Activated CD4-positive, alpha-beta T cell treated with anti-CD3 and anti-CD28 coated beads for 24 hours (primary cell): ENCODE measurements at regions not wholly inside any gene's neighbourhood (a gene's known extent, or its start where the extent isn't known, plus 50 kb on each side); places are given as distances from the start of the nearest gene placed in this dataset.
"Not testable (repeated sequence)": the region's sequence is repeated elsewhere in the genome, so short reads cannot be mapped to it uniquely, and the experiment has no call there.

ENCODE experiments used
- DNase-seq, 2 donors: peaks; one replicate each; pipeline ENCODE4 v3.0.0-alpha.2; 2020; ENCODE audit warnings: low read depth in 2 of 2

- DNase-seq, result no peak
Measured at GRCh38 chr2:129008881-129009554, 690.4 kb upstream of the HS6ST1 start.

DNA sequence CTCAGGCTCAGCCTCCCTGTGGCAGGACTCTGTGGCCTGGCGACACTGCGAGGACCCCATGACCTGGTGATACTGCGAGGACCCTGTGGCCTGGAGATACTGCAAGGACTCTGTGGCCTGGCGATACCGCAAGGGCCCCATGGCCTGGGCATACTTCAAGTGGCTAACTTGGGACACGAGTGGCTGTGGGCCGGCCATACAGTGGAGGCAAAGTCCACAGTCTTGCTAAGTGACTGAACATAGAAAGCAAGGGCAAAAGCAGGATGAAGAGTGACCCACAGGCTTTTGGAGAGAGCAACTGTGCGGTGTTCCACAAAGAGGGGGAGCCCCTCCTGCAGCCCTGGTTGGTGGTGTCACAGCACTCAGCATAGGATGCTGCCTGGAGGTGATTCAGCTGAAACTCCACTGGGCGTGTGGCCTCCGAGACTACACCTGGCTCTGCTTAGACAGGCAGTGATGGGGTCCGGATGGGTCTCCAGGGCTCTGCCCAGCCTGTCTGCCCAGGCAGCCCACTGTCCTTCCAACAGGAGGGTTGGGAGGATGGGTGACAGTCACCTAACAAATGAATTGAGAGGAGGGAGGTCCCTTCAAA lies 691.0 kb upstream of the HS6ST1 start:
- no peak for DNase-seq

DNA sequence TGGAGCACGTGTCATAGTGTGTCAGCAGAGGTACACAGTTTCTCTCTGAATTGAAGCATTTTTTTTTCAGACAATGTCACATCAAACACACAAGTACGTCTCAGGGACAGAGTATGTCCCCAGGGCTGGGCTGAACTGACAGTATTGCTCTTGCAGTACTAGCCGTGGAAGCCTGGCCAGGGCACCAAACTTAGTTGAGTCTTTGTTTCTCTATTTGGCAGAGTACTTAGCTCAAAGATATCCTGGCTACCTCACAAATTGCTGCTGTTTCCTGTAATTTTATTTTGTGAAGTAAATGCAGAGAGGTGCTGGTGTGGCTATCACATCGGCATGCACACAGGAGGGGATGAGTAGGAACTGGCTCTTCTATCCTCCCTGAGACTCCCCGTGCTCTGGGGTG lies 691.6 kb upstream of the HS6ST1 start:
- DNase-seq, result no peak

DNA sequence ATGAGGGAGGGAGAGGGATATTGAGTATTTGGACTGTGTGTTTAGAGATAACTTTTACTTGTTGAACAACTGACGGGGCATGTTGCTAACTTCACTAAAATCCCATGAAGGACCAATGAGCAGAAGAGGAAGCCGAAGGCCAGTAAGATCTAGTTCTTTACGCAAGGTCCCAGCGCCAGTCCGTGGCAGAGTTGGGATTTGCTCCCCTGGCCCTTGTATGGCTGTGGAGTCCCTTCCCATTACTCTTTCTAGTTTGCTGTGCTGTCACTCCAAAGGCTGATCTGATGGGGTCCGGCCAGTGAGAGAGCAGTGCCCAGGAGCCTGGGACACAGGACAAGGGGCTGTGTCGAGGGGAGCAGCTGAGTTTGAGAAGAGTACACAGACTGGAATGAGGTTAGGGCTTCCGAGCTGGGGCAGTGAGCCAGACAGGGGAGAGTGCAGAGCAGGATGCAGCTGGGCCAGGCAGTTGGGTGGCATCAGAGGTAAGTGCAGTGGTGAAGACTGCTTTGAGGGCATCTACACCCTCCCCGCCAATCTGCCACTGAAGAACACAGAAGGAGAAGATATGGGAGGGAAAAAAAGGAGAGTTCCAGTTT lies 692.9 kb upstream of the HS6ST1 start:
- DNase-seq, result no peak

DNA sequence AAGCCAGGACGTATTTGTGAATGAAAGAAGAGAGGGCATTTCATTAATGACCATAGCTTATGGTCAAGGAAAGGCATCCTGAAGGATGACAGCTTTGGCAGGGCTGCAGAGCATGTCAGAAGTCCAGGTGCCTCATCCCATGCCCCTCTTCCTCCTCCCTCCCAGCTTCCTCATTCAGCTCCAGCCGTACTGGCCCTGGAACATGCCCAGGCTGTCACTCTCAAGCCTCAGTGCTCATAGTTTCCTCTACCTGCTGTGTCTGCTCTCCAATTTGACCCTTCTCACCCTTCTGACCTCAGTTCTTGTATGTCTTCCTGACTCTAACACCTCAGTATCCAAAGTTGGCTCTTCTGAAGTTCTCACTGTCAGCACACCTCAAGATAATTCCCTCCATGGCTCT lies 695.8 kb upstream of the HS6ST1 start:
- DNase-seq, result no peak

DNA sequence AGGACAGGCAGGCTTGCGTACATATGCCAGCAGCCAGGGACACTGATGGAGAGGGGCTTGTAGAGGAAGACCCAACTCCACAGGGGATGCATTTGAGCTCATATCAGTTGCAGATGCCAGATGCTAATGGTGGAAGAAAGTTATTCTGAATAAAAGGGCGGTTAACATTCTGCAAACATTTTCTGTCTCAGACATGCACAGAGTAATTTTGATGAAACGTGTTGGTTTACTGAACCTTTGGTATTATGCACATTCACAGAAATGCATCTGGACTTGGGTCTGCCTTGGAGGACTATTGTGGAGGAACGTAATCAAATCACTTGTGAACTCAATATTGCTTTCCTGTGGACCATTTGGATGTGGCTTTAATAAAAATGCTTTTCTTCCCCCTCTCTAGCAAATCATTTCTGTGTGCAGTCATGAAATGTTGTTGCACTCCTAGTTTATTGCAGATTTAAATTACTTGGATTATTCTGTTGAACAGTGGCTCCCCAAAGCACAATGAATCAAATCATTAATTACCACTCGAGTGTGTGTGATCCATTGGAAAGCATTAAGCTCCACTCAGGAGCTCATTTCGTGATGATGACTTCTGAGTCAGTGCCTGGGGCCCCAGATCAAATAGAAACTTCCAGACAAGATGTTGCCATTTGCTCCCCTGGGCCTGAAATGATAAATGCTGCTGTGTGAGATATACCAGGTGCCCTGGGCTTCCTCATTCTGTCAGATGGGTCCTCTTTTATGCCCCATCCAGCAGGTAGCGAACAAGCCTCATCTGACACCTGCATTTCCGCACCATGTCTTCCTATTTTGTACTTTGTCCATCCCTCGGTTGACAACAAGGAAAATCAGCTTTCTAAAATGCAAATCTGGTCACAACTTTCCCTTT lies 697.0 kb upstream of the HS6ST1 start:
- DNase-seq, result no peak

- DNase-seq, result no peak
Measured at GRCh38 chr2:129016972-129017371, 698.3 kb upstream of the HS6ST1 start.

DNA sequence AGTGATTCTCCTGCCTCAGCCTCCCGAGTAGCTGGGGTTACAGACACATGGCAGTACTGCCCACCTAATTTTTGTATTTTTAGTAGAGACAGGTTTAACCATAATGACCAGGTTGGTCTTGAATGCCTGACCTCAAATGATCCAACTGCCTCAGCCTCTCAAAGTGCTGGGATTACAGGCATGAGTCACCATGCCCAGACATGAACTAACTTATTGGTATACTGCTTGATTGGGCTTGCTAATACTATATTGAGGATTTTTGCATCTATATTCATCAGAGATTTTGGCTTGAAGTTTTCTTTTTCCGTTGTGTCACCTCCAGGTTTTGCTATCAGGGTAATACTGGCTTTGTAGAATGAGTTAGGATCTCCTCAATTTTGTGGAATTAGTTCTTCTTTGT lies 706.1 kb upstream of the HS6ST1 start:
- DNase-seq, result no peak

GRCh38 chr2:129035992-129036391 lies 717.3 kb upstream of the HS6ST1 start:
- DNase-seq, result no peak

DNA sequence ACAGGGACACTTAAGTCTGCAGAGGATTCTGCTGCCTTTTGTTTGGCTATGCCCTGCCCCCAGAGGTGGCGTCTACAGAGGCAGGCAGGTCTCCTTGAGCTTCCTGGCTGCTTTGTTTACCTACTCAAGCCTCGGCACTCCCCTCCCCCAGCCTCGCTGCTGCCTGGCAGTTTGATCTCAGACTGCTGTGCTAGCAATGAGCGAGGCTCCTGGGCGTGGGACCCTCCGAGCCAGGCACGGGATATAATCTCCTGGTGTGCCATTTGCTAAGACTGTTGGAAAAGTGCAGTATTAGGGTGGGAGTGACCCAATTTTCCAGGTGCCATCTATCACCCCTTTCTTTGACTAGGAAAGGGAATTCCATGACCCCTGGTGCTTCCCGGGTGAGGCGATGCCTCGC lies 725.0 kb upstream of the HS6ST1 start:
- DNase-seq, result not testable (repeated sequence)

DNA sequence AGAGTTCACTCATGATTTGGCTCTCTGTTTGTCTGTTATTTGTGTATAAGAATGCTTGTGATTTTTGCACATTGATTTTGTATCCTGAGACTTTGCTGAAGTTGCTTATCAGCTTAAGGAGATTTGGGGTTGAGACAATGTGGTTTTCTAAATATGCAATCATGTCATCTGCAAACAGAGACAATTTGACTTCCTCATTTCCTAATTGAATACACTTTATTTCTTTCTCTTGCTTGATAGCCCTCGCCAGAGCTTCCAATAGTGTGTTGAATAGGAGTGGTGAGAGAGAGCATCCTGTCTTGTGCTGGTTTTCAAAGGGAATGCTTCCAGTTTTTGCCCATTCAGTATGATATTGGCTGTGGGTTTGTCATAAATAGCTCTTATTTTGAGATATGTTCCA lies 727.8 kb upstream of the HS6ST1 start:
- DNase-seq, result not testable (repeated sequence)

GRCh38 chr2:129050101-129050500 lies 731.4 kb upstream of the HS6ST1 start:
- no peak for DNase-seq

- no peak for DNase-seq
Measured at GRCh38 chr2:129055242-129055641, 736.6 kb upstream of the HS6ST1 start.

- no peak for DNase-seq
Measured at GRCh38 chr2:129055824-129056223, 737.2 kb upstream of the HS6ST1 start.

DNA sequence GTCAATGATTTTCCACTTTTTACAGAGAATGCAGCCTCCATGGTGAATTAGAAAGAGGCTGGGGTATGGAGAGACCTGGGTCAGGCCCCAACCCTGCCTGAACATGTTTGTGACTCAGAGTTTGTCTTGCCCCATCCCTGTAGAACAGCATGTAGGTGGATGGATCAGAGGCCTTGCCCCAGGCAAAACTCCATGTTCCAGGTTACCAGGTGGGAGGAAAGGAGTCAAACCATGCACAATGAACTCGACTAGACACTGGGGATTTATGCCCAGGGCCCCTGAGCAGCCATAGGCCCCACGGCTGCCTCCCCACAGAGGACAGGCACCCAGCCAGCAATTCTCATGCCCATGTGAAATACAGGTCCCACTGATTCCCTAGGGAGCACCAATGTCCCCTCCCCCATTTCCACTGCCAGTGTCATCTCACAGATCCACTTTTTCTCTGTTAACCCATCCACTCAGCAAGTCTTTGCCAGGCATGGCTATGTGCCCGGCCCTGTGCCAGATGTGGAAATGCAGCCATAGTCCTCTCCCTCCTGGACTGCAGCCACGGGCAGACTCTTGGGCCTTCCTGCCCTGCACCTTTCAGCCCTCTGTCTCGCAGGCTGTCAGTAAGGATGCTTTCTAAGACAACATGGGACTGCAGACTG lies 737.8 kb upstream of the HS6ST1 start:
- DNase-seq, result no peak

GRCh38 chr2:129056959-129057317 lies 738.3 kb upstream of the HS6ST1 start:
- DNase-seq, result no peak

DNA sequence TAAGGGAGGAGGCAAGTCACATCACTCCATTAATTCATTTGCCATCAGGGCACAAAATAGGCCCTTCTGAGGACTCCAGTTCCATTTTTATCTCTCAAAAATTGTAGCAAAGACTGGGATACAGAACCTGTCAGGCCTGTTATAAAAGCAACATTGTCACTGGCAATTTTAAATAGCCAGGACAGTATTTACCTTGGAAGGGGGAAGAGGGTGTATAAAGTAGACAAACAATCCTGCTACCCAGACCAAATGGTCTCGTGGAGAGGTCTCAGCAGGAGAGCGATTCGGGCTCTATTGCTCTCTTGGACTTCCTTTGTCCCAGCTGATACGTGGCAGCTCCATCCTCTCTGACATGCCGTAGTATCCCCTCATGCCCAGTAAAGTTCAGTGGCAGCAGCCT lies 740.3 kb upstream of the HS6ST1 start:
- DNase-seq, result no peak

DNA sequence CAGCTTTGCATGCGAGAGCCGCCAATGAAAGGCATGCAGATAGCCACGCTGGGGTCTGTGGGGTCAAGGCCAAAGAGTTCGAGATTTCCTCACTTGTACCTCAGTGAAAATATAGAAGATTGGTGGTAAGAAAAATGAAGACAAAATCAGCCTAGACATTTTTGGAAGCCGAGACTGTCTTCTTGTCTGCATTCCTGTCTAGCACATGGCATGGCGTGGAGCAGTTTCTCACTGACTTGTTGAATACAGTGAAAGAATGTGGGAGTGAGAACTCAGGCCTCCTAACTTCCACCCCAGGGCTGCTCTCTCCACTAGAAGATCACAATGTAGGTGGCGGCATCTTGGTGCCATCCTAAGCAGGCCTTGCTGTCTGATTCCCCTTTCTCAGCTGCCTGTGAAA lies 740.8 kb upstream of the HS6ST1 start:
- DNase-seq, result no peak

GRCh38 chr2:129061069-129061768 lies 742.6 kb upstream of the HS6ST1 start:
- DNase-seq, result no peak

- DNase-seq, result no peak
Measured at GRCh38 chr2:129061769-129062121, 743.1 kb upstream of the HS6ST1 start.

- DNase-seq, result no peak
Measured at GRCh38 chr2:129062146-129062912, 743.7 kb upstream of the HS6ST1 start.
